Fibroblast of mammary gland (primary cell): ENCODE measurements at regions not wholly inside any gene's neighbourhood (a gene's known extent, or its start where the extent isn't known, plus 50 kb on each side); places are given as distances from the start of the nearest gene placed in this dataset.

Source experiments
- DNase-seq: peaks from one replicate; pipeline ENCODE4 v3.0.0-alpha.2; 2010; ENCODE audit warnings: low read depth
- H3K4me3 ChIP-seq: 2 replicates; pipeline ENCODE4 v1.5.1; 2011; ENCODE audit warnings: low read depth, mild to moderate bottlenecking, low read length, moderate library complexity; ENCODE audit not compliant: control insufficient read depth
- CTCF ChIP-seq: conservative IDR thresholded peaks from 2 replicates; pipeline ENCODE4 v1.5.1; 2011; ENCODE audit warnings: low read depth, low read length, inconsistent platforms; ENCODE audit not compliant: control insufficient read depth, insufficient read depth

GRCh38 chr6:98471444-98471843, 362.9 kb upstream of the POU3F2 start:
- no peak overlapping the region for H3K4me3 ChIP-seq
- no peak for TF ChIP-seq CTCF

GRCh38 chr6:98477231-98477630, 357.1 kb upstream of the POU3F2 start:
- no peak for DNase-seq
- TF ChIP-seq CTCF = no peak
- no peak overlapping the region for H3K4me3 ChIP-seq

More at GRCh38 chr6:98471444-98471843, 362.9 kb upstream of the POU3F2 start:
- DNase-seq = no peak

GRCh38 chr6:98484696-98485095, 349.7 kb upstream of the POU3F2 start:
- no peak for TF ChIP-seq CTCF
- no peak for DNase-seq
- no peak overlapping the region for H3K4me3 ChIP-seq

- no peak for DNase-seq
- TF ChIP-seq CTCF = no peak
- H3K4me3 ChIP-seq = no peak overlapping the region
These were observed 348.8 kb upstream of the POU3F2 start for GRCh38 chr6:98485593-98485992.

- no peak for DNase-seq
- H3K4me3 ChIP-seq = no peak overlapping the region
- TF ChIP-seq CTCF = no peak
These were observed 348.3 kb upstream of the POU3F2 start for GRCh38 chr6:98486057-98486456.

GRCh38 chr6:98487612-98488011, 346.8 kb upstream of the POU3F2 start:
- DNase-seq = no peak
- H3K4me3 ChIP-seq = no peak overlapping the region
- no peak for TF ChIP-seq CTCF

GRCh38 chr6:98498144-98498775, 336.1 kb upstream of the POU3F2 start:
- no peak for TF ChIP-seq CTCF
- H3K4me3 ChIP-seq = no peak overlapping the region
- DNase-seq = no peak
